Lower leg skin (tissue), 4 donors: ENCODE measurements at regions not wholly inside any gene's neighbourhood (a gene's known extent, or its start where the extent isn't known, plus 50 kb on each side); places are given as distances from the start of the nearest gene placed in this dataset.

ENCODE experiments used
- DNase-seq, 2 donors: peaks; one replicate each; pipeline ENCODE4 v3.0.0-alpha.2; 2019; ENCODE audit warnings: low spot score in 2 of 2
- H3K4me3 ChIP-seq: fragments of 200-600 bp; sonication (generic); 2 replicates; pipeline ENCODE4 v1.5.1; 2017; ENCODE audit warnings: mild to moderate bottlenecking, low read depth; ENCODE audit not compliant: poor library complexity, severe bottlenecking
- CTCF ChIP-seq, 3 donors: fragments of 450-650 bp; IDR thresholded peaks; one replicate each; pipeline ENCODE4 v1.5.1; 2016; ENCODE audit warnings: antibody characterized with exemption in 3 of 3, mild to moderate bottlenecking in 3 of 3, moderate library complexity in 2 of 3
- POLR2A ChIP-seq, 2 donors: fragments of 450-650 bp; IDR thresholded peaks; one replicate each; pipeline ENCODE4 v1.6.1; 2016 to 2017; ENCODE audit warnings: antibody characterized with exemption in 2 of 2, mild to moderate bottlenecking in 1 of 2, moderate library complexity in 1 of 2
- WGBS, 2 donors: methylation state at CpG; one replicate each; pipeline ENCODE4 v1.1.5; 2018; 5-methylcytosine and 5-hydroxymethylcytosine counted together
- intact Hi-C: fragments of 100-400 bp; cut with DNase I; formaldehyde crosslinking; loops from one replicate; pipeline ENCODE4 v1.15.0; 2023; ENCODE audit warnings: low total_unique reads

GRCh38 chr6:79307321-79308036 is 73.0 kb upstream of the HMGN3 start:
- H3K4me3 ChIP-seq: no peak overlapping the region
- no peak for DNase-seq
- intact Hi-C loops: no loop called here
- no peak for TF ChIP-seq POLR2A (IDR thresholded peaks at IDR 0.05)
- TF ChIP-seq CTCF (IDR thresholded peaks at IDR 0.05): no peak
- WGBS, 2 donors: 83 to 89% methylated on average over 7 of the region's 7 CpGs

GRCh38 chr6:79305020-79305419 is 70.5 kb upstream of the HMGN3 start:
- no peak overlapping the region for H3K4me3 ChIP-seq
- intact Hi-C loops: no loop called here
- no peak for DNase-seq
- TF ChIP-seq POLR2A (IDR thresholded peaks at IDR 0.05) (no peak), CTCF (IDR thresholded peaks at IDR 0.05) (no peak)
- WGBS, 2 donors: 69 to 85% methylated on average over 2 of the region's 2 CpGs

GRCh38 chr6:79302341-79302740 is 67.9 kb upstream of the HMGN3 start:
- 64% methylated on average over 4 of the region's 4 CpGs for WGBS, 2 donors
- no peak overlapping the region for H3K4me3 ChIP-seq
- intact Hi-C loops: no loop called here
- TF ChIP-seq CTCF (IDR thresholded peaks at IDR 0.05) (no peak), POLR2A (IDR thresholded peaks at IDR 0.05) (no peak)
- no peak for DNase-seq

- intact Hi-C loops: no loop called here
- TF ChIP-seq POLR2A (IDR thresholded peaks at IDR 0.05): no peak
- no peak for TF ChIP-seq CTCF (IDR thresholded peaks at IDR 0.05)
- H3K4me3 ChIP-seq: no peak overlapping the region
- DNase-seq: no peak
Measured at GRCh38 chr6:79301290-79301689, 66.8 kb upstream of the HMGN3 start.

- TF ChIP-seq POLR2A (IDR thresholded peaks at IDR 0.05) (no peak), CTCF (IDR thresholded peaks at IDR 0.05) (no peak)
- H3K4me3 ChIP-seq: no peak overlapping the region
- intact Hi-C loops: no loop called here
- no peak for DNase-seq
- 82 to 93% methylated on average over 1 of the region's 1 CpG for WGBS, 2 donors
Measured at GRCh38 chr6:79296211-79296610, 61.7 kb upstream of the HMGN3 start.
